ENCODE measurements at regions not wholly inside any gene's neighbourhood (a gene's known extent, or its start where the extent isn't known, plus 50 kb on each side); places are given as distances from the start of the nearest gene placed in this dataset.
A peak's percentile ranks its signal among the peaks of the same experiment; 100 is the strongest.

DNA sequence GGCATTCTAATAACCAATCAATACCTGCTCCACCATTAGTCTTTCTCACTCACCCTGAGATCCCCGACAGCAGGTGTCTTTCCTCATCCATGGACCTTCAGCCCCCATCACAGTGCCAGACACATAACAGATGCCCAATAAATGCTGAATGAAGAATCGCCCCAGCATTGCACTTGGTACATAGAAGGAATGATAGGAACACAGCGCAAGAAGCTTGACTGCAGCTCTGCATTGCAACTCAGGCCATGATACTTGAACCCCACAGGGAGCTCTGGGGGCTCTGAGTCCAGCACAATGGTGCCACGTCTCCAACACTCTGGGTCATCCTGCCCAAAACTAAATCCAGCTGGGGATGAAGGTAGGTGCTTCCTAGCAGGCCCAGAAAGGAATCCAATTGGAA, 355.0 kb upstream of the SLC30A5 start:
- no peak for ATAC-seq (ENCODE audit: low read depth)
- H3K27me3 ChIP-seq (ENCODE audit: insufficient read depth, poor library complexity, severe bottlenecking) = no peaks in the 10 kb centered on the region

DNA sequence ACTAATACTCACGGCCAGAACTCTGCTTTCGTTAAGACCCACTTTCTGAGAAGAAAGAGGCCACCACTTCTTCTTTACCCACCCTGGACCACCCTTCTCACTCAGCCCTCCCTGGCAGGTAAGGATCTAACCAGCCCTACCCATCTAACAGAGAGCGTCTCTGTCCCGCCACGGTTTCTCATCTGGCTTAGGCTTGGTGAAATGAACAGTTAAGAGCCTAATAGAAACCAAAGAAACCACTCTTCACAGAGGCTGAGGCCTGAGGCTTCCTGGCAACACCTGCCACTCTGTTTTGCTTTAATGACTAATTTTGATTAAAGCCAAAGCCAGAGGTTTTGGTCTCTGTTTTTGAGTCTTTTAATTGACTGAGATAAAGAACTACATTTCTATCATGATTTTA, 354.1 kb upstream of the SLC30A5 start:
- Histone ChIP-seq H3K27me3 (ENCODE audit: insufficient read depth, poor library complexity, severe bottlenecking) (no peaks in the 10 kb centered on the region), H3K4me1 (ENCODE audit: insufficient read depth, poor library complexity, severe bottlenecking) (no peaks in the 10 kb centered on the region), H3K4me3 (ENCODE audit: severe bottlenecking) (no peak overlapping the region), H3K9me3 (ENCODE audit: severe bottlenecking) (no peaks in the 10 kb centered on the region), H3K36me3 (ENCODE audit: low read depth) (no peaks in the 10 kb centered on the region), H3K27ac (ENCODE audit: poor library complexity, severe bottlenecking) (no peak overlapping the region)
- DNase-seq (ENCODE audit: low spot score) = no peak
- TF ChIP-seq CTCF (IDR thresholded peaks at IDR 0.05; ENCODE audit: poor library complexity, severe bottlenecking) = no peak
- no peak for ATAC-seq (ENCODE audit: low read depth)

More for the DNA sequence above, 355.0 kb upstream of the SLC30A5 start:
- no peak overlapping the region for H3K27ac ChIP-seq (ENCODE audit: poor library complexity, severe bottlenecking)
- no peaks in the 10 kb centered on the region for H3K36me3 ChIP-seq (ENCODE audit: low read depth)
- H3K4me3 ChIP-seq (ENCODE audit: severe bottlenecking) = no peak overlapping the region
- TF ChIP-seq CTCF (IDR thresholded peaks at IDR 0.05; ENCODE audit: poor library complexity, severe bottlenecking) = no peak
- no peak for DNase-seq (ENCODE audit: low spot score)
- no peaks in the 10 kb centered on the region for H3K4me1 ChIP-seq (ENCODE audit: insufficient read depth, poor library complexity, severe bottlenecking)
- H3K9me3 ChIP-seq (ENCODE audit: severe bottlenecking) = no peaks in the 10 kb centered on the region

DNA sequence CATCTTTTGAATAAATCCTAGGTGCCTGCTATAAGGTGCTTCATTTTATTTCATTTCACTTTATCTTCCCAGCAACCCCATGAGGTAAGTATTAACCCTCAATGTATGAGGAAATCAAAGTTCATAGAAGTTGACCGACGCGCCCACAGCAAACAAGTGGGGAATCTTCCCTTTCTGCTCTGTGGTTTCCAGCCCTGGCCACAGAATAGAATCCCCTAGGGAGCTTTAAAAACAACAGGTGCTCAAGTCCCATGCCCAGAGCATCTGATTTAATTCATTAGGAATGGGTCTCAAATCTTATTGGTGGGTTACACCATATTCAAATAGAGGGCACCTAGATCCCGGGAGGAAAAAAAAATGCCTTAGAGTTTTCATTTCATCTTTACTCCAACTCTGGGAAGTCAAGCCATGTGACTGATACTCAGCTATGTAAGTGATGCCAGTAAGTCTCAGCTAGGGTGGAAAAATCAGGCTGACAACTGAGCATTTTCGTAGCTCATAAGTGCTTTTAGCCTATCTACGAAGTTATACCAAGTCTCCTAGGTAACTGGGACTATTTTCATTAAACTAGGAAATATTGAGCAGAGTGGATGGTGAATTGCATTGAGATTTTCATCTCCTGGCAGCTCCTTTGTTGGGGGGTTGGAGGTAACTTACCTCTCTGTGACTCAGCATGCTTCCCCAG, 353.4 kb upstream of the SLC30A5 start:
- ATAC-seq (ENCODE audit: low read depth) (no peak), DNase-seq (ENCODE audit: low spot score) (no peak)
- Histone ChIP-seq H3K36me3 (ENCODE audit: low read depth) (no peaks in the 10 kb centered on the region), H3K4me1 (ENCODE audit: insufficient read depth, poor library complexity, severe bottlenecking) (no peaks in the 10 kb centered on the region), H3K27me3 (ENCODE audit: insufficient read depth, poor library complexity, severe bottlenecking) (no peaks in the 10 kb centered on the region), H3K9me3 (ENCODE audit: severe bottlenecking) (no peaks in the 10 kb centered on the region), H3K27ac (ENCODE audit: poor library complexity, severe bottlenecking) (no peak overlapping the region), H3K4me3 (ENCODE audit: severe bottlenecking) (no peak overlapping the region)
- no peak for TF ChIP-seq CTCF (IDR thresholded peaks at IDR 0.05; ENCODE audit: poor library complexity, severe bottlenecking)

- Histone ChIP-seq H3K9me3 (ENCODE audit: severe bottlenecking) (no peaks in the 10 kb centered on the region), H3K27ac (ENCODE audit: poor library complexity, severe bottlenecking) (no peak overlapping the region), H3K4me1 (ENCODE audit: insufficient read depth, poor library complexity, severe bottlenecking) (no peaks in the 10 kb centered on the region), H3K36me3 (ENCODE audit: low read depth) (no peaks in the 10 kb centered on the region), H3K27me3 (ENCODE audit: insufficient read depth, poor library complexity, severe bottlenecking) (no peaks in the 10 kb centered on the region), H3K4me3 (ENCODE audit: severe bottlenecking) (no peak overlapping the region)
- ATAC-seq (ENCODE audit: low read depth) (no peak), DNase-seq (ENCODE audit: low spot score) (no peak)
- no peak for TF ChIP-seq CTCF (IDR thresholded peaks at IDR 0.05; ENCODE audit: poor library complexity, severe bottlenecking)
Measured at GRCh38 chr5:68744206-68744605, 349.6 kb upstream of the SLC30A5 start.

DNA sequence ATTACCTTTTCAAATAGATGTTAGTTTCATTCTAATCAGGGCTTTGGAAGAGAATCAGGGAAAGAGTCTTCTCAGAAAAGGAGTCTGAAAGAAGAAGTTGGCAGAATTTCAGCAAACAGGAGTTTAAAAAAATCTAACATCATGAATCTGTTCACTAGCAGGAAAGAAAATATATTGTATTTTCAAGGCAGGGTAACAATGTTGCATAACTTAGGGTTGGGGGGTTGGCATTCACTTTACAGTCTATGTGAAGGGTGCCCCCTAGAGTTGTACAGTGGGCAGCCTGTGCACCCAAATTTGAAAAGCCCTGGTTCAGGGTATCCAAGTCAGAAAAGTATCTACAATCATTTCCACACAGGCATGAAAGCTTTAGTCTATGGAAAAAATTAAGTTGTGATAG, 348.4 kb upstream of the SLC30A5 start:
- Histone ChIP-seq H3K4me3 (ENCODE audit: severe bottlenecking) (no peak overlapping the region), H3K36me3 (ENCODE audit: low read depth) (no peaks in the 10 kb centered on the region), H3K27ac (ENCODE audit: poor library complexity, severe bottlenecking) (no peak overlapping the region), H3K4me1 (ENCODE audit: insufficient read depth, poor library complexity, severe bottlenecking) (no peaks in the 10 kb centered on the region), H3K9me3 (ENCODE audit: severe bottlenecking) (no peaks in the 10 kb centered on the region), H3K27me3 (ENCODE audit: insufficient read depth, poor library complexity, severe bottlenecking) (no peaks in the 10 kb centered on the region)
- DNase-seq (ENCODE audit: low spot score) (no peak), ATAC-seq (ENCODE audit: low read depth) (no peak)
- peak; percentile 26 for TF ChIP-seq CTCF (IDR thresholded peaks at IDR 0.05; ENCODE audit: poor library complexity, severe bottlenecking)
